Stimulated activated naive CD8-positive, alpha-beta T cell treated with anti-CD3 and anti-CD28 coated beads, Interleukin-15, amount 100 ng/mL, for 72 hours (primary cell): ENCODE measurements at regions not wholly inside any gene's neighbourhood (a gene's known extent, or its start where the extent isn't known, plus 50 kb on each side); places are given as distances from the start of the nearest gene placed in this dataset.
"Not testable (repeated sequence)": the region's sequence is repeated elsewhere in the genome, so short reads cannot be mapped to it uniquely, and the experiment has no call there.

Source experiments
- ATAC-seq: fragments of 150-1000 bp; cut with Tn5 transposase; 2 replicates; pipeline ENCODE4 v1.10.0; 2021; ENCODE audit warnings: mild to moderate bottlenecking, moderate library complexity
- DNase-seq, 2 donors: peaks; one replicate each; pipeline ENCODE4 v3.0.0; 2021 to 2022
- H3K27ac Mint-ChIP-seq, 2 donors: one replicate each; pipeline ENCODE4 v1.8.0; 2022; ENCODE audit warnings: mild to moderate bottlenecking in 2 of 2, mixed read lengths in 2 of 2, moderate library complexity in 2 of 2
- H3K27me3 Mint-ChIP-seq: one replicate; pipeline ENCODE4 v1.8.0; 2022; ENCODE audit warnings: mixed read lengths
- H3K4me1 Mint-ChIP-seq: one replicate; pipeline ENCODE4 v1.8.0; 2022; ENCODE audit warnings: mild to moderate bottlenecking, mixed read lengths
- H3K4me3 Mint-ChIP-seq, 2 donors: one replicate each; pipeline ENCODE4 v1.8.0; 2022; ENCODE audit warnings: mild to moderate bottlenecking in 2 of 2, mixed read lengths in 2 of 2, moderate library complexity in 1 of 2
- H3K9me3 Mint-ChIP-seq, 2 donors: one replicate each; pipeline ENCODE4 v1.8.0; 2022; ENCODE audit warnings: mixed read lengths in 2 of 2

GRCh38 chr7:84738583-84739150 lies 448.2 kb downstream of the SEMA3D start:
- ATAC-seq = no peak
- DNase-seq = no peak
- Mint-ChIP-seq H3K27ac (no peak overlapping the region), H3K4me1 (no peaks in the 10 kb centered on the region), H3K27me3 (no peaks in the 10 kb centered on the region), H3K9me3 (no peaks in the 10 kb centered on the region), H3K4me3 (no peak overlapping the region)

DNA sequence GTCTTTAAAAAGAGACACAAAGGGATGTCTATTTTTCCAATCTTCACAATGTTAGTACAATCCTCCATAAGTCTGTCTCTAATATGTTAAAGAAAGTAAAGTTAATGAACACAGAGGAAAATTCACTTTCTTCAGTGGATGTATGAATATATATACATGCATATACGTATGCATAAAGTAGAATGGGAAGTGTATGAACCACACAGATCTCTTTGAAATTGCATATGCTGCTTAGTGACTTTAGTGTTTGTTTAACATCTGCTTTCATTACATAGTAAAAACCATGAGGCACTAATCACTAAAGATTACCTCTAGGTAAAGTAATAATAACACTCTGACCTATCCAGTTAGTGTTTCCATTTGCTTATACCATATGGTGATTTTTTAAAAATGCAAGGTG lies 451.2 kb downstream of the SEMA3D start:
- Mint-ChIP-seq H3K27me3 (no peaks in the 10 kb centered on the region), H3K4me3 (no peak overlapping the region), H3K9me3 (peaks cover 6 to 8% of the 10 kb centered on the region in 2 donors), H3K27ac (no peak overlapping the region), H3K4me1 (no peaks in the 10 kb centered on the region)
- ATAC-seq = no peak
- no peak for DNase-seq

DNA sequence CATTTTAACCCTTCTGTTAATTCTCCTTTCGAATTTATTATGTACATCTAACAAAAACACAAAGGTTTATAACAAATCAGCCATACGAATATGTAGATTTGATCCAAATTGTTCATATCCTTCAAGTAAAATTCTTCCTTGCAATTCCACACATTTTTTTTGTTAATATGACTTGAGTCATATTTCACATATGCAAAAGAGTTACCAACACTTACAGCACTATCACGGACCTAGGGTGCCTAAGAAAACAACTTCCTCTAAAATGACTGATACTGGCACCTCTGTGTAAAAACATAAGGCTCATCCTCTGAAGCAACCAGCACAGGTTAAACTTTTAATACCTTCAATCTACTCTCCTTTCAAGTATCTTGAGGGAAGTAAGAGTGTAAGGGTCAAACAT lies 451.8 kb downstream of the SEMA3D start:
- Mint-ChIP-seq H3K4me3 (no peak overlapping the region), H3K27ac (no peak overlapping the region), H3K9me3 (peaks cover 6 to 8% of the 10 kb centered on the region in 2 donors), H3K4me1 (no peaks in the 10 kb centered on the region), H3K27me3 (no peaks in the 10 kb centered on the region)
- no peak for ATAC-seq
- DNase-seq = no peak

GRCh38 chr7:84733976-84734375 lies 452.9 kb downstream of the SEMA3D start:
- not testable (repeated sequence) for H3K27me3 Mint-ChIP-seq, ATAC-seq, H3K27ac Mint-ChIP-seq, DNase-seq, H3K9me3 Mint-ChIP-seq, H3K4me1 Mint-ChIP-seq, H3K4me3 Mint-ChIP-seq

GRCh38 chr7:84730864-84731263 lies 456.0 kb downstream of the SEMA3D start:
- H3K4me1 Mint-ChIP-seq, DNase-seq, ATAC-seq, H3K27me3 Mint-ChIP-seq, H3K9me3 Mint-ChIP-seq, H3K27ac Mint-ChIP-seq, H3K4me3 Mint-ChIP-seq: not testable (repeated sequence)

GRCh38 chr7:84729284-84729683 lies 457.6 kb downstream of the SEMA3D start:
- Mint-ChIP-seq H3K27me3 (no peaks in the 10 kb centered on the region), H3K4me3 (no peak overlapping the region), H3K27ac (no peak overlapping the region), H3K4me1 (no peaks in the 10 kb centered on the region), H3K9me3 (peaks cover 8 to 9% of the 10 kb centered on the region in 2 donors)
- DNase-seq = no peak
- no peak for ATAC-seq

GRCh38 chr7:84722734-84723133 lies 464.1 kb downstream of the SEMA3D start:
- ATAC-seq (no peak), DNase-seq (no peak)
- H3K9me3 Mint-ChIP-seq = peaks cover 3 to 4% of the 10 kb centered on the region in 2 donors
- no peaks in the 10 kb centered on the region for H3K4me1 Mint-ChIP-seq
- H3K4me3 Mint-ChIP-seq = no peak overlapping the region
- H3K27ac Mint-ChIP-seq = no peak overlapping the region
- no peaks in the 10 kb centered on the region for H3K27me3 Mint-ChIP-seq

DNA sequence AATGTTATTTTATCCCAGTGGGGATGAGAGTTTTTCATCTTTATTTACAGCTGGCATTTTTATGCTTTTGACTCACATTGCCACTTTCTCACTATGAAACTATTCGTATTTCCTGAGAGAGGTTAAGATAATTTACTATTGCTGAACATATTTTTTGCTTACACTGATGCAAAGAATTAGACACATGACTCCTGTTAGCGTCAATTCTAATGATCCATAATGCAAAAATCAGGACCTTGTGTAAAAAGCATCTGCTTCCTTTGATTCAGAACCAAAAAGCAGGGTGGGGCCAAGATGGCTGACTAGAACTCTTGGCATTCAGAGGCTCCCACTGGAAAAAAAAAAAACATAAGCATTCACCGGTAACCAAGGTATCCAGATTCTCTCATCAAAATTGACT lies 464.8 kb downstream of the SEMA3D start:
- no peak for ATAC-seq
- DNase-seq = no peak
- Mint-ChIP-seq H3K4me1 (no peaks in the 10 kb centered on the region), H3K9me3 (peaks cover 3 to 4% of the 10 kb centered on the region in 2 donors), H3K27me3 (no peaks in the 10 kb centered on the region), H3K4me3 (no peak overlapping the region), H3K27ac (no peak overlapping the region)

DNA sequence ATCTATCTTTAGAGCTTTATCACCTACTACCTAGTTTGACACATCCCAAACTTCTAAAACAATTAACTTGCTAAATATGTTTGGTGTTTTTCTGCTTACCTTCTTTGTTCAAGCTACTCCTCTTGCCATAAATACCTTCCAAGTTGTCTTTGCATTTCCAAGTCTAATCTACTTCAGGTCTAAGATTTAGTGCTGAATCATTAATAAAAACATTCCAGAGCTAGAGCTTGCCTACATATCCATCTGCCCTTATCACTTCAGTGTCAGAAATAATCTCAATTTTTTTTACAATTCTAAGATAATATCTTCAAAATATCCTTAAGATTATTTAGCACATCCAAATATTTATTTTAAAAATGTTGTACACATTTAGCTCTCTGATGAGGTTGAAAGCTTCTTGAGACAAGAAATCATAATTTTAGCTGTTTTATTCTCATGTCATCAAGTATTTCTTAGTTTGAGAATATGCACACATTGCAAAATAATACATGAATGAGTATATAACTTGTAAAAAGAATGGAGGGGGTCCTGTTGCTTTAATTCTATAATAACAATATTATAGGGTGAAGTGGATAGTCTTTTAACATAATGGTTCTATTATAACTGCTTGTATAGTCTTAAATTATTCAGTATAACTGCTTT lies 466.3 kb downstream of the SEMA3D start:
- DNase-seq = no peak

DNA sequence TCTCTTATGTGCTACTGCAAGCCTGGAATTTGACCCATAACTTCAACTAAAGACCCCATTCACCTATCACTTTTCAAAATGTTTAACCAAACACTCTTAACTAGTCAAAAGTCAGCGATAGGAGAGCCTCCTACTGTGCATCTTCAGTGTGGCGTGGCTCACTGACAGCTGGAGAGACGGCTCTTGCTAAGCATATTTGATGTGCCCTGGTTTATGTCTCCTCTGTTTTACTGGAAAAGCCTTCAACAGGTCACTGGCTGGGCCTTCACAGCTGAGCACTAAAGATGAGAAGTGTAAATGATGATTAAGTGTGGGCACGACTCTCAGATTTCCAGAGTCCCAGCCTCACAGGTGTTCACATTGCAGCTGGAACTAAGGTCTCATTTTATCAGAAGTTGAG lies 472.1 kb downstream of the SEMA3D start:
- Mint-ChIP-seq H3K27me3 (no peaks in the 10 kb centered on the region), H3K4me1 (no peaks in the 10 kb centered on the region), H3K9me3 (no peaks in the 10 kb centered on the region), H3K27ac (no peak overlapping the region), H3K4me3 (no peak overlapping the region)
- no peak for ATAC-seq
- DNase-seq = no peak

More for the DNA sequence above, 466.3 kb downstream of the SEMA3D start:
- Mint-ChIP-seq H3K27ac (no peak overlapping the region), H3K9me3 (peaks cover 3 to 4% of the 10 kb centered on the region in 2 donors), H3K27me3 (no peaks in the 10 kb centered on the region), H3K4me1 (no peaks in the 10 kb centered on the region), H3K4me3 (no peak overlapping the region)
- no peak for ATAC-seq

DNA sequence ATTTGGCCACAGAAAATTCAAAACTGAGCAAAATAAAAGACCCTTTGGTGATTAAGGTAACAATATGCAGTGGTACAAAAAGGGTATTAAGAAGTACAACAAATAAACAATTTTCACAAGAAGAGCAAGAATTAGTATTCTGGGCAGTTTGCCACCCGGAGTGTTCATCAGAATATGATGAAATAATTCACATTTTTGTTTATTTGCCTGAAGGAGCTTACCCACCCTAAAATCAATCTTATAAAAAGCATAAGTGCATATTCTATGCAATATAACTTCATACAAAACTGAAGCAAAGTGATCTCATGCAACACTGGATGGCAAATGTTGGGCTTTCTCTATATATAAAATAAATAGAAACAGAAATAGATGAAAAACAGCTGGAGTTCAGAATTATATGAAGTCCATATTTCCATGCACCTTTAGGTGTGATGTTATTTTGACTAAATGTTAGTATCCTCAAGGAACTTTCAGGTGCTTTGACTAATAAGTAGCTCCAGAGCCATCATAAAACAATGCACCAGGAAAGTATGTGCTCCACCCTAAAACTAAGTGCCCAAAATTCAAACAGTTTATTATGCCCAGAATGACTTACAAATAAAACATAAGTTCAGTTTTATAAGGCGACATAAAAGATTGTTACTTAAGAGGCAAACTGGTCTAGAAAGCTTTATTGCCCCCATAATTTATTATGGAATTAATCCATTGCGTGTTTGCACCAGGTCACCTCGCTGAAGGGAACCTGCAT lies 474.3 kb downstream of the SEMA3D start:
- Mint-ChIP-seq H3K27ac (no peak overlapping the region), H3K4me3 (no peak overlapping the region), H3K4me1 (no peaks in the 10 kb centered on the region), H3K27me3 (no peaks in the 10 kb centered on the region), H3K9me3 (no peaks in the 10 kb centered on the region)
- ATAC-seq = no peak
- no peak for DNase-seq

GRCh38 chr7:84710538-84710937 lies 476.3 kb downstream of the SEMA3D start:
- H3K9me3 Mint-ChIP-seq, H3K4me3 Mint-ChIP-seq, ATAC-seq, H3K27me3 Mint-ChIP-seq, H3K4me1 Mint-ChIP-seq, DNase-seq, H3K27ac Mint-ChIP-seq: not testable (repeated sequence)

DNA sequence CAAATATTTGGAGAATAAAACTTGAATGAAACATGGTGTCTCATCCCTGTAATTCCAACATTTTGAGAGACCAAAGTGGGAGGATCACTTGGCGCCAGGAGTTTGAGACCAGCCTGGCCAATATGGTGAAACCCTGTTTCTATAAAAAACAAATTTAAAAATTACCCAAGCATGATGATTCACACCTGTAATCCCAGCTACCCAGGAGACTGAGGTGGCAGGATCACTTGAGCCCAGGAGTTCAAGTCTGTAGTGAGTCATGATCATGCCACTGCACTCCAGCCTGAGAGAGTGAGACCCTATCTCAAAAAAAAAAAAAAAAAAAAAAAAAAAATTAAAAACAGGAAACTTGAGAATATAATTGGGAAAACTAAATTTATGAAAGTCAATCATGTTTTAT lies 481.1 kb downstream of the SEMA3D start:
- Mint-ChIP-seq H3K9me3 (no peaks in the 10 kb centered on the region), H3K4me3 (no peak overlapping the region), H3K27ac (no peak overlapping the region), H3K27me3 (no peaks in the 10 kb centered on the region), H3K4me1 (no peaks in the 10 kb centered on the region)
- DNase-seq = no peak
- ATAC-seq = no peak

DNA sequence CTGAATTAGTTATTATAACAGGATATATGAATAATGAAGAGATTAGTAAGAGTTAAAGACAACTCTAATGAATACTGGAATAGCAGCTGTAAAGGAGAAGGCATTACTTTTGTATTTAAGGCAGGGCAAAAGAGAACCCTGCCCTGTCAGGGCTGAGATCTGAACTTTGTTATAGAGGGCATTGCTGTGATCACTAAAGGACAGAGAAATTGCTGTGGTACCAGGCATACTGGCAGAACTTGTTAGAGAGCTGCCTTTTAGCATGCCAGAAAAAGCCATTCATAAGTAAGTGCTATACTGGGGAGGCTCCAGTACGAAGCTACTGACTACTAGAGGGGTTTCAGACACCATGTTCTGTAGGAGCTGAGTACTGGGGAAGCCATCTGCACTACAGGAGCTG lies 481.8 kb downstream of the SEMA3D start:
- DNase-seq = no peak
- Mint-ChIP-seq H3K27me3 (no peaks in the 10 kb centered on the region), H3K4me3 (no peak overlapping the region), H3K4me1 (no peaks in the 10 kb centered on the region), H3K9me3 (no peaks in the 10 kb centered on the region), H3K27ac (no peak overlapping the region)
- ATAC-seq = no peak

DNA sequence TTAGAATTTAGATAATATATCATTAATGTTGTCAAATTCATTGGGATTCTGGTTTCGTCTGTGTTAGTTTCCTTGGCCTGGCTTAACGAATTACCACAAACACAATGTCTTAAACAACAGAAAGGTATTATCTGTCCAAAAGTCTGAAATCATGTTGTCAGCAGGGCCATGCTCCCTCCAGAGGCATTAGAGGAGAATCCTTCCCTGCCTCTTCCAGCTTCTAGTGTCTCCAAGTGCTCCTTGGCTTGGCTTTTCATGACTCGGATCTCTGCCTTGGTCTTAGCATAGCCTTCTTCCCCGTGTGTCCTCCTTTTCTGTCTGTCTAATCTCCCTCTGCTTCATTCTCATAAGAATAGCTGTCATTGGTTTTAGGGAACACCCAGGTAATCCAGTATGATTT lies 482.5 kb downstream of the SEMA3D start:
- H3K27me3 Mint-ChIP-seq = no peaks in the 10 kb centered on the region
- no peaks in the 10 kb centered on the region for H3K9me3 Mint-ChIP-seq
- DNase-seq = no peak
- no peak overlapping the region for H3K4me3 Mint-ChIP-seq
- no peak overlapping the region for H3K27ac Mint-ChIP-seq
- H3K4me1 Mint-ChIP-seq = no peaks in the 10 kb centered on the region
- ATAC-seq = no peak

GRCh38 chr7:84701524-84702306 lies 485.1 kb downstream of the SEMA3D start:
- Mint-ChIP-seq H3K4me3 (no peak overlapping the region), H3K4me1 (no peaks in the 10 kb centered on the region), H3K9me3 (no peaks in the 10 kb centered on the region), H3K27me3 (no peaks in the 10 kb centered on the region), H3K27ac (no peak overlapping the region)
- ATAC-seq (no peak), DNase-seq (no peak)
